ENCODE measurements at regions not wholly inside any gene's neighbourhood (a gene's known extent, or its start where the extent isn't known, plus 50 kb on each side); places are given as distances from the start of the nearest gene placed in this dataset.

- ChIA-PET POLR2A (no interaction called here), CTCF (no interaction called here)
- DNase-seq (ENCODE audit: extremely low spot score), result no peak
- TF ChIP-seq L3MBTL2 (conservative IDR thresholded peaks at IDR 0.05), result no peak
- TF ChIP-seq NFRKB (IDR thresholded peaks at IDR 0.05), result no peak
Observed at GRCh38 chr2:183260527-183260926, 136.3 kb downstream of the NUP35 start.

DNA sequence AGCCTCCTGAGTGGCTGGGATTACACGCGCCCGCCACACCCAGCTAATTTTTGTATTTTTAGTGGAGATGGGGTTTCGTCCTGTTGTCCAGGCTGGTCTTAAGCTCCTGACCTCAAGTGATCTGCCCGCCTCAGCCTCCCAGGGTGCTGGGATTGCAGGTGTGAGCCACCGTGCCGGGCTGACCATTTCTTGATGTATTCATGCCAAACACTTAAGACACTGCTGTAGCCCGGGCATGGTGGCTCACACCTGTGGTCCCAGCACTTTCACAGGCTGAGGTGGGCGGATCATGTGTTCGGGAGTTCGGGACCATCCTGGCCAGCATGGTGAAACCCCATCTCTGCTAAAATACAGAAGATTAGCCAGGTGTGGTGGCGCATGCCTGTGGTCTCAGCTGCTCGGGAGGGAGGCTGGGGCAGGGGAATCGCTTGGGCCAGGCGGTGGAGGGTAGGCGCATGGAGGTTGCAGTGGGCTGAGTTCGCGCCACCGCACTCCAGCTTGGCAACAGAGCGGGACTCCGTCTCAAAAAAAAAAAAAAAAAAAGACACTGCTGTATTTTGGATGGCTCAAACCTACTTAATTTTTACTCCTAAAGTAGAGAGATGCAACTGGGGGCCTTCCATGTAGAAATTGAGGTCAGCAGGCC lies 140.8 kb downstream of the NUP35 start:
- POLR2A ChIA-PET, result no interaction called here

GRCh38 chr2:183267148-183267827 lies 143.0 kb downstream of the NUP35 start:
- ChIA-PET CTCF (no interaction called here), POLR2A (no interaction called here)
- DNase-seq (ENCODE audit: extremely low spot score), result no peak
- TF ChIP-seq FOXK2 (IDR thresholded peaks at IDR 0.05) (no peak), TARDBP (IDR thresholded peaks at IDR 0.05) (no peak), FOXA1 (IDR thresholded peaks at IDR 0.05) (no peak), BHLHE40 (IDR thresholded peaks at IDR 0.05; ENCODE audit: borderline replicate concordance) (no peak), ELF4 (IDR thresholded peaks at IDR 0.05) (no peak), CTBP1 (IDR thresholded peaks at IDR 0.05; ENCODE audit: borderline replicate concordance) (no peak), SUZ12 (IDR thresholded peaks at IDR 0.05) (no peak), ZNF384 (IDR thresholded peaks at IDR 0.05) (no peak), LEF1 (IDR thresholded peaks at IDR 0.05; ENCODE audit: borderline replicate concordance) (no peak), FOXM1 (IDR thresholded peaks at IDR 0.05; ENCODE audit: borderline replicate concordance) (no peak), PKNOX1 (IDR thresholded peaks at IDR 0.05) (no peak), ARNT (IDR thresholded peaks at IDR 0.05) (no peak), HDGF (IDR thresholded peaks at IDR 0.05; ENCODE audit: borderline replicate concordance) (no peak), SP1 (IDR thresholded peaks at IDR 0.05) (no peak), NFRKB (IDR thresholded peaks at IDR 0.05) (no peak), L3MBTL2 (conservative IDR thresholded peaks at IDR 0.05) (no peak)

More for the DNA sequence above, 140.8 kb downstream of the NUP35 start:
- TF ChIP-seq FOXM1 (IDR thresholded peaks at IDR 0.05; ENCODE audit: borderline replicate concordance) (no peak), ELF4 (IDR thresholded peaks at IDR 0.05) (no peak), PKNOX1 (IDR thresholded peaks at IDR 0.05) (no peak), HDGF (IDR thresholded peaks at IDR 0.05; ENCODE audit: borderline replicate concordance) (no peak)
- no peak for DNase-seq (ENCODE audit: extremely low spot score)
- CTCF ChIA-PET, result no interaction called here

- ChIA-PET CTCF (no interaction called here), POLR2A (no interaction called here)
- TF ChIP-seq ELF4 (IDR thresholded peaks at IDR 0.05), result no peak
- no peak for TF ChIP-seq ARNT (IDR thresholded peaks at IDR 0.05)
- no peak for TF ChIP-seq SUZ12 (IDR thresholded peaks at IDR 0.05)
- no peak for TF ChIP-seq FOXK2 (IDR thresholded peaks at IDR 0.05)
- TF ChIP-seq L3MBTL2 (conservative IDR thresholded peaks at IDR 0.05), result no peak
- no peak for TF ChIP-seq FOXM1 (IDR thresholded peaks at IDR 0.05; ENCODE audit: borderline replicate concordance)
- no peak for TF ChIP-seq LEF1 (IDR thresholded peaks at IDR 0.05; ENCODE audit: borderline replicate concordance)
- TF ChIP-seq CTBP1 (IDR thresholded peaks at IDR 0.05; ENCODE audit: borderline replicate concordance), result no peak
- TF ChIP-seq FOXA1 (IDR thresholded peaks at IDR 0.05), result no peak
- TF ChIP-seq NFRKB (IDR thresholded peaks at IDR 0.05), result no peak
- TF ChIP-seq HDGF (IDR thresholded peaks at IDR 0.05; ENCODE audit: borderline replicate concordance), result no peak
- TF ChIP-seq BHLHE40 (IDR thresholded peaks at IDR 0.05; ENCODE audit: borderline replicate concordance), result no peak
- TF ChIP-seq SP1 (IDR thresholded peaks at IDR 0.05), result no peak
- no peak for TF ChIP-seq TARDBP (IDR thresholded peaks at IDR 0.05)
- TF ChIP-seq ZNF384 (IDR thresholded peaks at IDR 0.05), result no peak
- no peak for TF ChIP-seq PKNOX1 (IDR thresholded peaks at IDR 0.05)
- DNase-seq (ENCODE audit: extremely low spot score), result no peak
Observed at GRCh38 chr2:183269956-183270355, 145.7 kb downstream of the NUP35 start.

DNA sequence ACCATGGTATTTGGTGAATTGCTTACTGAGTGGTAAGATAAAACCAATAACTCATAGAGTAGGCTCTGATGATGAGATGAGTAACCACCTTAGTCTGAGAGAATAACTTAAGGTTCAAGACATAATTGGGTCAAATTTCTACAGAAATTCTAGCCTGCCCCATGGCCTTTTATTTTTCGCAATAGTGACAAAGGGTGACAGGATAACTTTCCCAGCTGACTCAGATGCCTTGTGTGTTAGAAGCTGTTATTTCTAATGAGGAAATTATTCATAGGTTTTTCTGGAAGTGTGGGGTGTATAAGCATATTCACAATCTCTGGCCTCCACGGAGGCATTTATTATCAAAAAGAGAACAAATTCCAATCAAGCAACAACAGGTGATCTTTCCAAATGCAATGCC lies 159.0 kb downstream of the NUP35 start:
- POLR2A ChIA-PET, result no interaction called here
- DNase-seq (ENCODE audit: extremely low spot score), result no peak
- TF ChIP-seq L3MBTL2 (conservative IDR thresholded peaks at IDR 0.05) (no peak), LEF1 (IDR thresholded peaks at IDR 0.05; ENCODE audit: borderline replicate concordance) (no peak), FOXK2 (IDR thresholded peaks at IDR 0.05) (no peak), ELF4 (IDR thresholded peaks at IDR 0.05) (no peak), SUZ12 (IDR thresholded peaks at IDR 0.05) (no peak), BHLHE40 (IDR thresholded peaks at IDR 0.05; ENCODE audit: borderline replicate concordance) (no peak)
- CTCF ChIA-PET, result no interaction called here

DNA sequence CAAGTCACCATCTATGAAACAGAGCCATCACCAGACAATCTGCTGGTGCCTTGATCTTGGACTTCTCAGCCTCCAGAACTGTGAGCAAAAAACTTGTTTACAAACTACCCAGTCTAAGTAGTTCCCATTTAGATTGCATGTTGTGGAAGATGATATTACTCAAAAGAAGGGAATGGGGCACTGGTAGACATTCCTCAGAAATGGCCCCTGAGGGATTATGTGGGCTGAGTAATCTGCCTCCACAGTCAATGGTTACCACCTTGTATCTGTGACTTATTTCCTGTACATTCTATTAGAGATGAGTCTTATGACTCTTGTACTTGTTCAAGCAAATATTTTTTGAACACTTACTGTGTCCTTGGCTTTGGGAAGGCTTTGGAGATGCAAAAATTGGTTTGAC lies 160.4 kb downstream of the NUP35 start:
- POLR2A ChIA-PET, result no interaction called here
- CTCF ChIA-PET, result no interaction called here
- DNase-seq (ENCODE audit: extremely low spot score), result no peak
- no peak for TF ChIP-seq HDGF (IDR thresholded peaks at IDR 0.05; ENCODE audit: borderline replicate concordance)

- TF ChIP-seq FOXM1 (IDR thresholded peaks at IDR 0.05; ENCODE audit: borderline replicate concordance) (no peak), TARDBP (IDR thresholded peaks at IDR 0.05) (no peak)
- no peak for DNase-seq (ENCODE audit: extremely low spot score)
- POLR2A ChIA-PET, result no interaction called here
- CTCF ChIA-PET, result no interaction called here
Observed at GRCh38 chr2:183291436-183291835, 167.2 kb downstream of the NUP35 start.
